Spinal cord (tissue), 9 donors: ENCODE measurements at regions not wholly inside any gene's neighbourhood (a gene's known extent, or its start where the extent isn't known, plus 50 kb on each side); places are given as distances from the start of the nearest gene placed in this dataset.
"Not testable (repeated sequence)": the region's sequence is repeated elsewhere in the genome, so short reads cannot be mapped to it uniquely, and the experiment has no call there.

ENCODE experiments used
- DNase-seq, 6 donors: peaks; one replicate each; pipeline versions ENCODE4 v3.0.0 to v3.0.0-alpha.2; 2013 to 2015; ENCODE audit warnings: low spot score in 6 of 6, low read depth in 4 of 6
- H3K27ac ChIP-seq: one replicate; pipeline ENCODE4 v1.5.1; 2013; ENCODE audit warnings: low read depth, low read length, control low read depth
- H3K27me3 ChIP-seq: one replicate; pipeline ENCODE4 v1.6.1; 2013; ENCODE audit warnings: low read length; ENCODE audit not compliant: control insufficient read depth, insufficient read depth
- H3K36me3 ChIP-seq: one replicate; pipeline ENCODE4 v1.6.1; 2013; ENCODE audit warnings: low read length; ENCODE audit not compliant: control insufficient read depth, insufficient read depth
- H3K4me1 ChIP-seq: one replicate; pipeline ENCODE4 v1.6.1; 2013; ENCODE audit warnings: low read length; ENCODE audit not compliant: control insufficient read depth, insufficient read depth
- H3K4me3 ChIP-seq: one replicate; pipeline ENCODE4 v1.5.1; 2013; ENCODE audit warnings: low read depth, low read length, control low read depth
- H3K9me3 ChIP-seq: one replicate; pipeline ENCODE4 v1.6.1; 2013; ENCODE audit warnings: low read length; ENCODE audit not compliant: control insufficient read depth, insufficient read depth
- WGBS: methylation state at CpG from one replicate; pipeline ENCODE4 v1.1.5; 2013; ENCODE audit warnings: missing lambda C conversion rate; ENCODE audit not compliant: insufficient coverage; 5-methylcytosine and 5-hydroxymethylcytosine counted together
- donor health status: healthy.

- Histone ChIP-seq H3K4me3 (no peak overlapping the region), H3K27me3 (no peaks in the 10 kb centered on the region), H3K9me3 (no peaks in the 10 kb centered on the region), H3K36me3 (no peaks in the 10 kb centered on the region), H3K27ac (no peak overlapping the region), H3K4me1 (no peaks in the 10 kb centered on the region)
- DNase-seq, result no peak
- 84% methylated on average over 2 of the region's 4 CpGs for WGBS
Measured at GRCh38 chr10:28386503-28386868, 83.6 kb upstream of the MPP7 start.

- H3K4me1 ChIP-seq, result no peaks in the 10 kb centered on the region
- H3K27me3 ChIP-seq, result no peaks in the 10 kb centered on the region
- H3K27ac ChIP-seq, result no peak overlapping the region
- 76% methylated on average over 7 of the region's 7 CpGs for WGBS
- H3K36me3 ChIP-seq, result no peaks in the 10 kb centered on the region
- no peaks in the 10 kb centered on the region for H3K9me3 ChIP-seq
- no peak overlapping the region for H3K4me3 ChIP-seq
- no peak for DNase-seq
Measured at GRCh38 chr10:28387140-28387539, 84.3 kb upstream of the MPP7 start.

- Histone ChIP-seq H3K27ac (no peak overlapping the region), H3K36me3 (no peaks in the 10 kb centered on the region), H3K9me3 (no peaks in the 10 kb centered on the region), H3K4me1 (no peaks in the 10 kb centered on the region), H3K27me3 (no peaks in the 10 kb centered on the region), H3K4me3 (no peak overlapping the region)
- DNase-seq, result no peak
- 100% methylated on average over 2 of the region's 5 CpGs for WGBS
Measured at GRCh38 chr10:28391283-28391682, 88.4 kb upstream of the MPP7 start.

- peak; percentile 26 to 87 (median 44) for DNase-seq
- H3K9me3 ChIP-seq, result peaks cover 1% of the 10 kb centered on the region
- H3K4me3 ChIP-seq, result no peak overlapping the region
- 2% methylated on average over 6 of the region's 8 CpGs for WGBS
- no peaks in the 10 kb centered on the region for H3K36me3 ChIP-seq
- no peaks in the 10 kb centered on the region for H3K27me3 ChIP-seq
- no peaks in the 10 kb centered on the region for H3K4me1 ChIP-seq
- no peak overlapping the region for H3K27ac ChIP-seq
Measured at GRCh38 chr10:28393956-28394568, 91.2 kb upstream of the MPP7 start.

GRCh38 chr10:28396331-28396730 is 93.5 kb upstream of the MPP7 start:
- H3K4me1 ChIP-seq, result no peaks in the 10 kb centered on the region

GRCh38 chr10:28397229-28397628 is 94.4 kb upstream of the MPP7 start:
- H3K27me3 ChIP-seq, result no peaks in the 10 kb centered on the region
- H3K9me3 ChIP-seq, result peaks cover 1% of the 10 kb centered on the region
- DNase-seq, result no peak
- 100% methylated on average over 2 of the region's 6 CpGs for WGBS
- no peak overlapping the region for H3K27ac ChIP-seq
- H3K36me3 ChIP-seq, result no peaks in the 10 kb centered on the region
- no peaks in the 10 kb centered on the region for H3K4me1 ChIP-seq
- H3K4me3 ChIP-seq, result no peak overlapping the region

More at GRCh38 chr10:28396331-28396730, 93.5 kb upstream of the MPP7 start:
- 88% methylated on average over 1 of the region's 4 CpGs for WGBS
- H3K27ac ChIP-seq, result no peak overlapping the region
- H3K9me3 ChIP-seq, result peaks cover 1% of the 10 kb centered on the region
- H3K4me3 ChIP-seq, result no peak overlapping the region
- no peaks in the 10 kb centered on the region for H3K27me3 ChIP-seq
- no peaks in the 10 kb centered on the region for H3K36me3 ChIP-seq
- peak in 1 of 6 donors; percentile 35 for DNase-seq

GRCh38 chr10:28400176-28400575 is 97.3 kb upstream of the MPP7 start:
- peaks cover 1% of the 10 kb centered on the region for H3K9me3 ChIP-seq
- 100% methylated on average over 3 of the region's 9 CpGs for WGBS
- no peak overlapping the region for H3K4me3 ChIP-seq
- H3K27ac ChIP-seq, result no peak overlapping the region
- no peaks in the 10 kb centered on the region for H3K4me1 ChIP-seq
- H3K27me3 ChIP-seq, result no peaks in the 10 kb centered on the region
- DNase-seq, result no peak
- H3K36me3 ChIP-seq, result no peaks in the 10 kb centered on the region

GRCh38 chr10:28400681-28401080 is 97.8 kb upstream of the MPP7 start:
- DNase-seq, result no peak
- Histone ChIP-seq H3K36me3 (no peaks in the 10 kb centered on the region), H3K27ac (no peak overlapping the region), H3K9me3 (peaks cover 1% of the 10 kb centered on the region), H3K4me3 (no peak overlapping the region), H3K27me3 (no peaks in the 10 kb centered on the region), H3K4me1 (no peaks in the 10 kb centered on the region)
- 100% methylated on average over 2 of the region's 5 CpGs for WGBS

GRCh38 chr10:28402611-28403073 is 99.8 kb upstream of the MPP7 start:
- not testable (repeated sequence) for H3K4me1 ChIP-seq, DNase-seq, H3K27me3 ChIP-seq, H3K4me3 ChIP-seq, H3K36me3 ChIP-seq, H3K27ac ChIP-seq, H3K9me3 ChIP-seq
- no CpG with 5 or more reads among the region's 7 CpGs for WGBS

GRCh38 chr10:28403090-28403489 is 100.2 kb upstream of the MPP7 start:
- no CpG with 5 or more reads among the region's 2 CpGs for WGBS
- Histone ChIP-seq H3K4me3 (no peak overlapping the region), H3K4me1 (no peaks in the 10 kb centered on the region), H3K36me3 (no peaks in the 10 kb centered on the region), H3K9me3 (peaks cover 1% of the 10 kb centered on the region), H3K27me3 (no peaks in the 10 kb centered on the region), H3K27ac (no peak overlapping the region)
- DNase-seq, result no peak
